HG02588 (cell line): ENCODE measurements at regions not wholly inside any gene's neighbourhood (a gene's known extent, or its start where the extent isn't known, plus 50 kb on each side); places are given as distances from the start of the nearest gene placed in this dataset.

Experiments
- ATAC-seq: cut with Tn5 transposase; IDR thresholded peaks from one replicate; pipeline ENCODE4 v1.9.1; 2021; ENCODE audit warnings: mild to moderate bottlenecking, moderate library complexity; ENCODE audit not compliant: unreplicated experiment

- ATAC-seq = no peak
Measured at GRCh38 chr4:159443975-159444374, 341.1 kb downstream of the RAPGEF2 start.

GRCh38 chr4:159444678-159445077, 341.8 kb downstream of the RAPGEF2 start:
- ATAC-seq = no peak

GRCh38 chr4:159445692-159446091, 342.8 kb downstream of the RAPGEF2 start:
- ATAC-seq = no peak

DNA sequence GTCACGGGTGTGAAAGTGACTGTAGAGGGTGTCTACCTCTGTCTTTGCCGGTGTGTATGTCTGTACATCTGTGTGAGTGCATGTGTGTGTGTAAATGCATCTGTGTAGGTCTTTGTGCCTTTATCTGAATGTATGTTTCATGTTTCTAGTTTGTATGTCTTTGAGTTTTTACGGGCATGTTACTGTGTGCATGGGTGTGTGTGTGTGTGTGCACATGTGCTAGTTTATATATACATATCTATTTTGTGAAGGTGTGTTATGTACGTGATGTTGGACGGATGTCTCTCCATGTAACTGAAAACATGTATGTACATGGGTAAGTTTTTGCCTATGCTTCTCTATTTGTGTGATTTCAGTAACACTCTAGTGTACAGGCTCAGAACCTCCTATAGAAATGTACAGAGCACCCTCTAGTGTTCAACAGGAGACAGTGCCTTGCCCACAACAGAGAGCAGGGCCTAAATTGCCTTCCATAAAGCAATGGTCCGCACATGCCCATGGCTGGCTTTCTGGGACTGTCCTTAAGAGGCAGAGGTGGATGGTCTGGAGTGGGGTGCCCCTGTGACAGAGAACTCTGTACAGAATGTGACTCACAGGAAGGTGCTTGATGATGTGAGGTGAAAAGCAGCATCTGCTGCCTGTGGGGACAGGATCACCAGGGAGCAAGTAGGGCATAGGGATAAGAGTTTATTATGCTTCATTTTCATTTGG, 343.5 kb downstream of the RAPGEF2 start:
- peak; percentile 99 for ATAC-seq

GRCh38 chr4:159447296-159447695, 344.4 kb downstream of the RAPGEF2 start:
- ATAC-seq = no peak

DNA sequence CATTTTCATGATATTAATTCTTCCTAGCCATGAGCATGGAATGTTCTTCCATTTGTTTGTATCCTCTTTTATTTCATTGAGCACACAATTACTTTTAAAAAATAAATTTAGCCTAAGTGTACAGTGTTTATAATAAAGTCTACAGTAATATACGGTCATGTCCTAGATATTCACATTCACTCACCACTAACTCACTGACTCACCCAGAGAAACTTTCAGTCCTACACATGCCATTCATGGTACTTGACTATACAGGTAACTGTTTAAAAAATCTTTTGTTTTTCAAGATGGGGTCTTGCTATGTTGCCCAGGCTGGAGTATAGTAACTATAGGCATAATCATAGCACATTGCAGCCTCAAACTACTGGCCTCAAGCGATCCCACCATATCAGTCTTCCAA, 348.1 kb downstream of the RAPGEF2 start:
- no peak for ATAC-seq

- ATAC-seq = peak; percentile 55
Measured at GRCh38 chr4:159455675-159456237, 352.9 kb downstream of the RAPGEF2 start.

- no peak for ATAC-seq
Measured at GRCh38 chr4:159460371-159460770, 357.5 kb downstream of the RAPGEF2 start.

DNA sequence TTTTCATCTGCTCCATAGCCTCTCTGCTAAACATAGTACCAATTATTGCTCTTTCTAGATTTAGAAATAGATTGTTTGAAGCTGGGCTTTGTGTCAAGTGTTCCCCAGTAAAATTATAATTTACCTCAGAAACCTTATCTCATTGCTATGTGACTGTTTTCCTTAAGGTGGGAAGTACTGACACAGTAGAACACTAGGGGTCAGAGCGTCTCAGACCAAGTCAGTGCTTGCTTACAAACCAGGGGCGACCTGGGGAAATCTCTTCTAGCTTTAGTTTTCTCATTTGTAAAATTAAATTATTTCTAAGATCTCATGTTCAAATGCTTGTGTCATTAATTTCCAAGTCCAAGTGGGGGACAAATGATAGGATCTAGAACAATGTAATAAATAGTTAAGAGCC, 360.4 kb downstream of the RAPGEF2 start:
- no peak for ATAC-seq

GRCh38 chr4:159464302-159464701, 361.4 kb downstream of the RAPGEF2 start:
- ATAC-seq = no peak

- no peak for ATAC-seq
Measured at GRCh38 chr4:159476886-159477285, 374.0 kb downstream of the RAPGEF2 start.

- ATAC-seq = no peak
Measured at GRCh38 chr4:159480826-159481225, 377.9 kb downstream of the RAPGEF2 start.

GRCh38 chr4:159481936-159482335, 379.1 kb downstream of the RAPGEF2 start:
- no peak for ATAC-seq

GRCh38 chr4:159483110-159483781, 380.4 kb downstream of the RAPGEF2 start:
- no peak for ATAC-seq

DNA sequence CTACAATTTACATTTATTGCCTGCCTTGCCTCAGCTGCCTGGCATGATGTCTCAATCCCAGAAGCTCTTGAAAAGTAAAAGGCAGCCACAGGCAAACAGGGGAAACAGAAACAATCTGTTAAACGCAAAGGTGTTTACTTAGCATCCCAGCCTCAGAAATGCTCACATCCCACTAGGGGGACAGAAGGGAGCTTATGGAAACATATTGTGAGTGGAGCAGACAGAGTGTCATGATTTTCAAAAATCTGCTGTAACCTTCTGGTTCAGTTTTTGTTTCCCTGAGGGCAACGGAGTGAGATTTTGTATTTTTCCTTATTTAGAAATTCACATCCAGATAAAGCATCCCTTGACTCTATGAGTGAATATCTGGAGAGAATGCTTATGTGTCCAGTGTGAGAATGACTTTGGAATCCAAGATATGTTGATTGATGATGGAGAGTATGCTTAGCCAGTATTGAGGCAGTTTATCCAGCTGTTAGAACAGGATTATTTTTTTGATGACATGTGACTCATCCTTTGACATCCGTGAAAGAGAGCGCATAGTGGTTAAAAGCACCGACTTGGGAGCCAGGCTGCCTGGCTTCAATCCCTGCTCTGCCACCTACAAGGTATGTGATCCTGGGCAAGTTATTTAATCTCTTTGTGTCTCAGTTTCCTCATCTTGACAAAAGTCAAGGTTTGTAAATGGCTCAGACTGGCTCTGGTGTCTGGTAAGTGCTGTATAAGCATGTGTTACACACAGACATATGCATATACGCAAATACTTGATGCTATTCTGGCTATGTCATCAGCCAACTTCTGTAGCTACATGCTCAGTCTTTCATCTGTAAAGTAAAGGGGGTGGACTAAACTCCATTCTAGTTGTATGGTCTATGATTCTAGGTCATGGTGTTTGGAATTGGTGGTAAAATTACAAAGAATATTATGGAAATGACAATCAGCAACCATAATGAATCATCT, 381.2 kb downstream of the RAPGEF2 start:
- no peak for ATAC-seq

DNA sequence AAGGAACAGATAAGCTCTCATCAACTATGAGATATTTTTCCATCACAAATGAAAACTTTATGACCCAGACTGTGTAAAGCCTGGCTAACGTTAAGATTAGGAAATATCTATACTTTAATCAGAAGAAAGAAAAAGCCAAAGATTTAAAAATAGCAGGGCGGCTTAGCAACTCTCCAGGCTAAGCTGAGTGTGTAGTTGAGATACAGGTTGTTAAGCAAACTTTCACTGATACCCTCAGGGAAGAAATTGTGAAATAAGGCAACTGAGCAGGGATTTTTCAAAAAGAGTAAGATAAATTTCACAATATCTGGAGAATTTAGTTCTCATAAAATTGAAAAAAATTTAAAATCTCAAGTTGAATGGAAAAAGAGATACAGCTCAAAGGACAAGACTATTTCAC, 382.0 kb downstream of the RAPGEF2 start:
- no peak for ATAC-seq

DNA sequence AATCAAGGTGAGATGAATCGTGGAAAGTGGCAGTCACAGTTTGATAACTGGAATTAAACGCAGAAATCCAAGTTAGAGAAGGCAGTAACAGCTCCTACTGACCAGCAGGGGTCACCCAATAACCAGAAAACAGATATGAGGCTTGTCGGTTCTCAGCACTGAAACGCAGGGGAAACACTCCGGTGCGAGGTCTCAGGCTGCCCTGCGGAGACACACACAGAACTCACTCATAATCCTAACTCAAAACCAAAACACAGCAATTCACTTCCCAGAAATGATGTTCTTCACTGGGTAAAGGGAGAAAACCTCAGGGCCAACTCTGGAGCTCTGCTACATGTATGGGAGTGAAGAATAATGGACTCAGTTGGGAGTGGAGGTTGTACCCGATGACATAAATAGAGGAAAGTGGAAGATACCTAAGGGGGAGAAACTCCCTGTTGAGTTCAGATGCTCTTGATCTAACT, 384.4 kb downstream of the RAPGEF2 start:
- peak; percentile 94 for ATAC-seq

DNA sequence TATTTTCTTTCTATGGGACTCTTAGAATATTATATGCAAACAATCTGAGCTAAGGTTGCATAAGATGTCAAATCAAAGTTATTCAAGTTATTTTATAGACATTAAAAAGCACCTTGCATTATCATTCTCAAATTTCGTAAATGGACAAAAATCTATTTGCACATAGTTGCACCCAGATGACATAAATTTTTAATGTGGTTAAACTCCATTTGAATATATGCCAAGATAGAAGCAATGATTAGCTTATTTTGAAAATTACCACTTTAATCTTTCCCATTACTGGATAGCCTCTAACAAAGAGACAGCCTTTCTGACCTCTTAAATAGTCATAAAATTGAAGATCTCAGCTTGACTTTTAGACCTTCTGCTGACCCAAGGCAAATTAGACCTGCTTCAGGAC, 386.8 kb downstream of the RAPGEF2 start:
- no peak for ATAC-seq

DNA sequence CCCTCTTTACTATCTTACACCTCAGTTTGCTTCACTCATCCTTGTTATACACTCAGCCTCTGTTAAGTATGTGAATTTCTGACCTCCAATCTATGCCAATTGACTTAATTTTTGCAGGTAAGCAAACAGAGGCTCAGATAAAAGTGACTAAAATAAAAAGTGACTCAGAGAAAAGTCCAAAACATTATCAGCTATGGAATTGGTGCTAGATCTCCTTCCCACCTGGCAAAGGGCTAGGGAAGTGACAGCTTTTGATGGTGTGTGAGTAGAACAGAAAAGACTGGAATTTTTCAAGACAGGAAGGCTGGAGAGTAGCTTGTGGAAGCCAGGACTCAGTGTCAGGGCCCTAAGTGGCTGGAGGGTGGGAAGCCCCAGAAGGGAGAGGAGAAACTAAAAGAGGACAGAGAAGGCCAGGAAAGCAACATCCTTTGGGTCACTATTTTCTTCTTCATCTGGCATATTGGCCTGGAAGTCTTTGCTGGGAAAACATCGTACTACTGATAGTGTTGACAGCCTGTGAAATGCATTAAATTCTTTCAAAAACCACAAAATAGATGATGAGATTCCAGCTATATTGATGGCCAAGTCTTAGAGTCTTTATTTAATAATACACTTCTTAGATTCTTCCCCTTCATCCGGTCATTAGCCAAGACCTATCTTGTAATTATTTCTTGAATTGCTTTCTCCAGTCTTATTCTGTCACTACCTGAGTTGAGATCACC, 392.8 kb downstream of the RAPGEF2 start:
- no peak for ATAC-seq

- ATAC-seq = no peak
Measured at GRCh38 chr4:159496248-159496647, 393.4 kb downstream of the RAPGEF2 start.
